ENCODE measurements at regions not wholly inside any gene's neighbourhood (a gene's known extent, or its start where the extent isn't known, plus 50 kb on each side); places are given as distances from the start of the nearest gene placed in this dataset.
"Not testable (repeated sequence)": the region's sequence is repeated elsewhere in the genome, so short reads cannot be mapped to it uniquely, and the experiment has no call there.

DNA sequence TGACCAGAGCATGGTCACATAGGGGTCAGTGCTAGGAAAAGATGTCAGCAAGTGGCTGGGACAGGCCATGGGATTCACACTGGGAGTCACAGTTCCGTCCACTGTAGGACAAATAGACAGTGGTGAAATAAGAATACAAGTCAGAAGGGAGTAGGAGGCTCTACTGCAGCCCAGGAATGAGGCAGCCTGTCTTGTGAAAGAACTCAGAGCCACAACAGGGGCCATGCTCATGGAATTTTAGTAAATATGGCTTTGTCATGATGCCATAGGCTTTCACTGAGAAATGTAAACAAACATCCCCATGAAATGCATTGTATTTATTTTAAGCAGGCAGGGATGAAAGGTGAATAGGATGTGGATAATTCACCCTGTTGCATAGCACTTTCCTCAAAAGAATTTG, 504.3 kb downstream of the SOX11 start:
- CTCF ChIA-PET: no interaction called here
- in situ Hi-C loops (cut with HindIII; ENCODE audit: low pct_unique_long_range_greater_than_20kb, low sequenced_read_pairs) (no loop called here), intact Hi-C loops (cut with micrococcal nuclease; ENCODE audit: unreplicated experiment) (no loop called here)
- H3K27ac ChIP-seq (ENCODE audit: low read length): no peak overlapping the region
- BruUV-seq (replicated peaks): no TSS peak
- no peaks in the 10 kb centered on the region for H3K36me3 ChIP-seq (ENCODE audit: control insufficient read depth, insufficient read depth, low read length)
- no peak for DNase-seq (ENCODE audit: low read depth, low spot score)
- POLR2A ChIA-PET: no interaction called here
- H3K4me1 ChIP-seq (ENCODE audit: control insufficient read depth, insufficient read depth, low read length): no peaks in the 10 kb centered on the region
- no peaks in the 10 kb centered on the region for H3K9me3 ChIP-seq (ENCODE audit: control insufficient read depth, insufficient read depth, low read depth, low read length)
- ATAC-seq: no peak
- no peaks in the 10 kb centered on the region for H3K27me3 ChIP-seq (ENCODE audit: control insufficient read depth, insufficient read depth, low read length)
- no peak for TF ChIP-seq REST (IDR thresholded peaks at IDR 0.05; ENCODE audit: insufficient read depth in 1 of 2, low read depth in 2 of 2, low read length in 1 of 2)
- TF ChIP-seq TCF7L2 (IDR thresholded peaks at IDR 0.05; ENCODE audit: low read depth, low read length): no peak
- TF ChIP-seq, protein P1, sequence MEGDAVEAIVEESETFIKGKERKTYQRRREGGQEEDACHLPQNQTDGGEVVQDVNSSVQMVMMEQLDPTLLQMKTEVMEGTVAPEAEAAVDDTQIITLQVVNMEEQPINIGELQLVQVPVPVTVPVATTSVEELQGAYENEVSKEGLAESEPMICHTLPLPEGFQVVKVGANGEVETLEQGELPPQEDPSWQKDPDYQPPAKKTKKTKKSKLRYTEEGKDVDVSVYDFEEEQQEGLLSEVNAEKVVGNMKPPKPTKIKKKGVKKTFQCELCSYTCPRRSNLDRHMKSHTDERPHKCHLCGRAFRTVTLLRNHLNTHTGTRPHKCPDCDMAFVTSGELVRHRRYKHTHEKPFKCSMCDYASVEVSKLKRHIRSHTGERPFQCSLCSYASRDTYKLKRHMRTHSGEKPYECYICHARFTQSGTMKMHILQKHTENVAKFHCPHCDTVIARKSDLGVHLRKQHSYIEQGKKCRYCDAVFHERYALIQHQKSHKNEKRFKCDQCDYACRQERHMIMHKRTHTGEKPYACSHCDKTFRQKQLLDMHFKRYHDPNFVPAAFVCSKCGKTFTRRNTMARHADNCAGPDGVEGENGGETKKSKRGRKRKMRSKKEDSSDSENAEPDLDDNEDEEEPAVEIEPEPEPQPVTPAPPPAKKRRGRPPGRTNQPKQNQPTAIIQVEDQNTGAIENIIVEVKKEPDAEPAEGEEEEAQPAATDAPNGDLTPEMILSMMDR (IDR thresholded peaks at IDR 0.05): no peak
- TF ChIP-seq SIN3A (IDR thresholded peaks at IDR 0.05; ENCODE audit: borderline replicate concordance, insufficient read depth, low read depth, low read length): no peak
- no peak overlapping the region for H3K4me3 ChIP-seq (ENCODE audit: low read depth in 2 of 2, low read length in 2 of 2)

- CTCF ChIA-PET; BruUV-seq (replicated peaks): not testable (repeated sequence)
Measured at GRCh38 chr2:6198370-6198919, 506.3 kb downstream of the SOX11 start.

GRCh38 chr2:6202756-6203155, 510.6 kb downstream of the SOX11 start:
- no peaks in the 10 kb centered on the region for H3K9me3 ChIP-seq (ENCODE audit: control insufficient read depth, insufficient read depth, low read depth, low read length)
- no peaks in the 10 kb centered on the region for H3K27me3 ChIP-seq (ENCODE audit: control insufficient read depth, insufficient read depth, low read length)
- no peak for ATAC-seq
- no peak overlapping the region for H3K27ac ChIP-seq (ENCODE audit: low read length)
- CTCF ChIA-PET: no interaction called here
- TF ChIP-seq, protein P1 (IDR thresholded peaks at IDR 0.05): no peak
- TF ChIP-seq POLR2AphosphoS5 (IDR thresholded peaks at IDR 0.05; ENCODE audit: low read depth, low read length) (no peak), TCF7L2 (IDR thresholded peaks at IDR 0.05; ENCODE audit: low read depth, low read length) (no peak), SIN3A (IDR thresholded peaks at IDR 0.05; ENCODE audit: borderline replicate concordance, insufficient read depth, low read depth, low read length) (no peak), REST (IDR thresholded peaks at IDR 0.05; ENCODE audit: insufficient read depth in 1 of 2, low read depth in 2 of 2, low read length in 1 of 2) (no peak)
- H3K36me3 ChIP-seq (ENCODE audit: control insufficient read depth, insufficient read depth, low read length): no peaks in the 10 kb centered on the region
- POLR2A ChIA-PET: no interaction called here
- H3K4me3 ChIP-seq (ENCODE audit: low read depth in 2 of 2, low read length in 2 of 2): no peak overlapping the region
- BruUV-seq (replicated peaks): no TSS peak
- intact Hi-C loops (cut with micrococcal nuclease; ENCODE audit: unreplicated experiment) (no loop called here), in situ Hi-C loops (cut with HindIII; ENCODE audit: low pct_unique_long_range_greater_than_20kb, low sequenced_read_pairs) (no loop called here)
- no peak for DNase-seq (ENCODE audit: low read depth, low spot score)
- no peaks in the 10 kb centered on the region for H3K4me1 ChIP-seq (ENCODE audit: control insufficient read depth, insufficient read depth, low read length)

More at GRCh38 chr2:6198370-6198919, 506.3 kb downstream of the SOX11 start:
- POLR2A ChIA-PET; H3K27me3 ChIP-seq (ENCODE audit: control insufficient read depth, insufficient read depth, low read length); H3K9me3 ChIP-seq (ENCODE audit: control insufficient read depth, insufficient read depth, low read depth, low read length); H3K36me3 ChIP-seq (ENCODE audit: control insufficient read depth, insufficient read depth, low read length); H3K4me3 ChIP-seq (ENCODE audit: low read depth in 2 of 2, low read length in 2 of 2); DNase-seq (ENCODE audit: low read depth, low spot score); in situ Hi-C loops (cut with HindIII; ENCODE audit: low pct_unique_long_range_greater_than_20kb, low sequenced_read_pairs); intact Hi-C loops (cut with micrococcal nuclease; ENCODE audit: unreplicated experiment); H3K4me1 ChIP-seq (ENCODE audit: control insufficient read depth, insufficient read depth, low read length); H3K27ac ChIP-seq (ENCODE audit: low read length); ATAC-seq: not testable (repeated sequence)
